Activated CD4-positive, alpha-beta T cell treated with anti-CD3 and anti-CD28 coated beads for 36 hours (primary cell): ENCODE measurements at regions not wholly inside any gene's neighbourhood (a gene's known extent, or its start where the extent isn't known, plus 50 kb on each side); places are given as distances from the start of the nearest gene placed in this dataset.

Experiments
- ATAC-seq: fragments of 200-7000 bp; cut with Tn5 transposase; one replicate; pipeline ENCODE4 v1.10.0; 2021; ENCODE audit warnings: mild to moderate bottlenecking, moderate library complexity
- CTCF ChIA-PET: fragments of 350-600 bp; sonication (Branson Sonifier 250); formaldehyde crosslinking; loops from one replicate; lab custom pipeline; 2021; ENCODE audit warnings: antibody characterized with exemption; lab: Charles Lee
- POLR2A ChIA-PET: fragments of 350-600 bp; sonication (Branson Sonifier 250); formaldehyde crosslinking; loops from one replicate; lab custom pipeline; 2021; ENCODE audit warnings: antibody characterized with exemption, inconsistent platforms; lab: Charles Lee
- DNase-seq: peaks from one replicate; pipeline ENCODE4 v3.0.0-alpha.2; 2020
- H3K27ac Mint-ChIP-seq: one replicate; pipeline ENCODE4 v1.8.0; 2021; ENCODE audit warnings: mixed read lengths
- H3K27me3 Mint-ChIP-seq: one replicate; pipeline ENCODE4 v1.8.0; 2021; ENCODE audit warnings: mixed read lengths
- H3K36me3 Mint-ChIP-seq: one replicate; pipeline ENCODE4 v1.8.0; 2021; ENCODE audit warnings: low read depth, mixed read lengths
- H3K4me1 Mint-ChIP-seq: one replicate; pipeline ENCODE4 v1.8.0; 2021; ENCODE audit warnings: mixed read lengths
- H3K4me3 Mint-ChIP-seq: one replicate; pipeline ENCODE4 v1.8.0; 2021; ENCODE audit warnings: mild to moderate bottlenecking, moderate library complexity, mixed read lengths
- H3K9me3 Mint-ChIP-seq: one replicate; pipeline ENCODE4 v1.8.0; 2021; ENCODE audit warnings: low read depth, mixed read lengths
- intact Hi-C, 2 experiments: fragments of 100-400 bp; cut with DNase I in 1 of 2; cut with micrococcal nuclease in 1 of 2; formaldehyde crosslinking; loops; one replicate each; pipeline versions ENCODE4 v1.14.2 to v1.15.1; 2022 to 2024; cut with DNase I, micrococcal nuclease

DNA sequence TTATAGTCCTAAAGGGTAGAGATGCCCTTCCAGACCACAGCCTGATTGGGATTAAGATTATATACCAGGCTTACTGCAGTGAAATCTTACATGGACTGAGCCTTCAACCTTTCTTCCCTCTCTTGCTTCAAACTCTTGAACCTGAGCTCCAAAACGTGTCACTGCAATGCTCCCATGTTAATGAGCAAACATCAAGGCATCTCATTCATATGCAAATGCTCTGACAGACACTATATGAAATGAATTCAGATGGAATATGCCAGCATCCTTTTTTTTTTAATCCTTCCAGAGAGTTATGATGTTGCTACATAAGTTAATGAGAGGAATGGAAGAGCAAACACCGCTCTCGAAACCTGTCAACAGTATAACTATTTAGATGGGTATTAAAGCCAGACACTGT lies 611.9 kb upstream of the CDH11 start:
- no peak overlapping the region for H3K27ac Mint-ChIP-seq
- H3K4me3 Mint-ChIP-seq = no peak overlapping the region
- H3K27me3 Mint-ChIP-seq = no peaks in the 10 kb centered on the region
- H3K4me1 Mint-ChIP-seq = no peaks in the 10 kb centered on the region
- ATAC-seq = no peak
- H3K9me3 Mint-ChIP-seq = peaks cover 6% of the 10 kb centered on the region
- CTCF ChIA-PET = no interaction called here
- no peaks in the 10 kb centered on the region for H3K36me3 Mint-ChIP-seq
- intact Hi-C loops = no loop called here
- POLR2A ChIA-PET = no interaction called here
- no peak for DNase-seq

DNA sequence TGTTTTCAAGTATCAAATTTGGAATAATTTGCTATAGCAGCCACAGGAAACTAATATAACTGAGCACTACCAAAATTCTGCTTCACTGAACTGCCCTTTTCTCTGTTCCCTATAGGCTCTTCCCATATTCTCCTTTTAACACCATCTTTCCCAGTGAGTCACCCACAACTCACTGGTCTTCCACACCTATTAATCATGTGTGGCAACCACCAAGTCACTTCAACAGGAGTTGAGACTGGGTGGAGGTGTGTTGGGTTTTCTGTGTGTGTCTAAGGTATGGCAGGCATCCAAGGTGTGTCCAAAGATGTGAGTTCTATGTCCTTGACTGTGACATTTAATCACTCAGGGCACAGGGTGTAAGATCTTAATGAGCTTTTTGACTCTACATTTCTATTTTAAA lies 610.0 kb upstream of the CDH11 start:
- H3K36me3 Mint-ChIP-seq = no peaks in the 10 kb centered on the region
- H3K4me3 Mint-ChIP-seq = no peak overlapping the region
- H3K4me1 Mint-ChIP-seq = no peaks in the 10 kb centered on the region

DNA sequence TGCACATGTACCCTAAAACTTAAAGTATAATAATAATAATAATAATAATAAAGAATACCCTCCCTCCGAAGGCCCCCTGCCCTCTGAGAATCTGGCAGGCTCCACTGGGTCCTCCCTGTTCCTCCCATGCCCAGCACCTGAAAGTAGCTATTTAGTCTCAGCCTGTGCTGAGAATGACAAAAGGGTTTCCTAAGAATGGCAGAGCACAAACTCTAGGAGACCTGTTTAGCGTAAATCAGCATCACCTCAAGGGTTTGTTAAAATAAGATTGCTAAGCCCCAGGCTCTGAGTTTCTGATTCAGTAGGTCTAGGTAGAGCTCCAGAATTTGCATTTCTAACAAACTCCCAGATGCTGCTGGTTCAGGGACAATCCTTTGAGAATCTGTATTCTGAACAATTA lies 606.8 kb upstream of the CDH11 start:
- H3K36me3 Mint-ChIP-seq = no peaks in the 10 kb centered on the region
- intact Hi-C loops = no loop called here
- H3K4me1 Mint-ChIP-seq = no peaks in the 10 kb centered on the region
- POLR2A ChIA-PET = no interaction called here
- H3K9me3 Mint-ChIP-seq = peaks cover 4% of the 10 kb centered on the region
- CTCF ChIA-PET = no interaction called here
- DNase-seq (no peak), ATAC-seq (no peak)
- H3K4me3 Mint-ChIP-seq = no peak overlapping the region
- no peaks in the 10 kb centered on the region for H3K27me3 Mint-ChIP-seq
- no peak overlapping the region for H3K27ac Mint-ChIP-seq

More for the DNA sequence above, 610.0 kb upstream of the CDH11 start:
- ChIA-PET POLR2A (no interaction called here), CTCF (no interaction called here)
- DNase-seq = no peak
- Mint-ChIP-seq H3K9me3 (peaks cover 6% of the 10 kb centered on the region), H3K27me3 (no peaks in the 10 kb centered on the region), H3K27ac (no peak overlapping the region)
- no peak for ATAC-seq
- intact Hi-C loops = no loop called here

DNA sequence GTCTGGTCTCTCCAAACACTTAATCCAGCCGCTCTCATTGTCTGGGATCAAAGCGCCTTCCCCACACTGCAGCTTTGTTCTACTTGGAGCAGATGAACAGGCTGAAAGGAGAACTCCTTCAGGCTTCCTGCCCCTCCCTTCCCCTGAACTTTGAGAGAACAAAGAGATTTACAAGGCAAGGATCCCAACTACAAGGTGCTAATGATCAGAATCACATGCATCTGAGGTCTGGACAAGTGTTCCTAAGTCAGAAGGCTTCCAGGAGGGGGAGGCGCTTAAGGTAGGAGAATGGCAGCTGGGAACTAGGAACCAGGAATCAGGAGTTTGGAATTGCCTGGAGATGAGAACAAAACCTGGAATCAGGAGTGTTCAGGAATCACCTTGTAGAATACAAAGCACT lies 606.3 kb upstream of the CDH11 start:
- no peak for ATAC-seq
- H3K27ac Mint-ChIP-seq = no peak overlapping the region
- H3K4me3 Mint-ChIP-seq = no peak overlapping the region
- H3K4me1 Mint-ChIP-seq = no peaks in the 10 kb centered on the region
- no peaks in the 10 kb centered on the region for H3K27me3 Mint-ChIP-seq
- POLR2A ChIA-PET = no interaction called here
- CTCF ChIA-PET = no interaction called here
- intact Hi-C loops = no loop called here
- DNase-seq = no peak
- peaks cover 4% of the 10 kb centered on the region for H3K9me3 Mint-ChIP-seq
- H3K36me3 Mint-ChIP-seq = no peaks in the 10 kb centered on the region

DNA sequence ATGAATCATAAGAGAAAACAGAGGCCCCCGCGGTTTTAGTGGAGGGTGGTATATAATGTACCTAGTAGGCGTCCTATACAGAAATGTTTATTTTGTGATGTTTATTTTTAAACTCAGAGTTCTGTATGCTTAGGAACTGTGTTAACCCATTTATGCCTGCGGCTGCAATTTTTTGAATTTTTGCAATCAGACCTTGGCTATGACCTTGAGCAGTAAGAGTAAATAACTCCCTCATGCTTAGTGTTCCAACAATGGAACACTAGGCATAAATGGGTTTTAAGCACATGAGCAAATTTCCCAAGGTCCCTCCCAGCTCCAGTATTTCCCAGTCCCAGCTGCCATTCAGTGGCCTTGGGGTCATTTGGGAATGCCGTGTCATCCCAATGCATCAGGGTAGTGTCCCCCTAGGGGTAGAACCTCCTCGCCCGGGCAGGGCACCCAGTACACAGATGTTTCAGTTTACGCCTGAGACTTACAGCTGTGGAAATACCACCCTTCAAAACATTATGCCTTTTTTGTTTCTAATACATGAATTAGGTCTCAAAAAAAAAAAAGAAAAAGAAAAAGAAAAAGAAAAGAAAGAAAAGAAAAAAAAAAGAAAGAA lies 605.8 kb upstream of the CDH11 start:
- ATAC-seq (no peak), DNase-seq (no peak)
- Mint-ChIP-seq H3K9me3 (peaks cover 4% of the 10 kb centered on the region), H3K27me3 (no peaks in the 10 kb centered on the region), H3K36me3 (no peaks in the 10 kb centered on the region), H3K4me3 (no peak overlapping the region), H3K27ac (no peak overlapping the region), H3K4me1 (no peaks in the 10 kb centered on the region)
- CTCF ChIA-PET = no interaction called here
- intact Hi-C loops = no loop called here
- POLR2A ChIA-PET = no interaction called here

DNA sequence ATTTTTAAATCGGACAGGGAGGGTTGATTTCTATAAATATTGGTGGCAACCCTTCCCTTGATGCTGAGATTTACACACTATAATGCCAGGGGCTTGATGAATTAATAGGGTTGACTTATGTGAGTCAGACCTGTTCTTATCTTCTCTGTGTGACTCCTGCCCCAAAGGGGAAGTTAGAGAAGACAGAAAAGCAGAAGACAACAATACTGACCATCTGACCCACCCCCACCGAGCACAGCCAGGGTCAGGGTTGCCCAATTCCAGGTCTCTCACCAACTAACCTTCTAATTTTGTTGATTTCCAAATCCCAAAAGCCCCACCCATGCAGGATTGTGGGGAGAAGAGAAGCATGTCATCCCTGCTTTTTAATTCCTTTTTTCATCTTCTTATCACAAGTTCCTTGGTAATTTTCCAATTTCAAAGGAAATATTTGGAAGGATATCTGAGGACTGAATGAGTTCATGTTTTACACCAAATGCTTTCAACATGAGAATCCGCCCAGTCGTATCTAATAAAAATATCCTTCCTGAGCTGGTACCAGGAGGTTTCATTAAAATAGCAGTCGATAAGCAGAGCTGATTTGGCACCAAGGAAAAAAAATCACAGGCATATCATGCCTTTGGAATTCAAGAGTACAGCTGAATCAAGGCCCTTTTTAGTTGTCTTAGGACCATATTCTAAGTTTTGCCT lies 603.4 kb upstream of the CDH11 start:
- POLR2A ChIA-PET = no interaction called here
- Mint-ChIP-seq H3K9me3 (peaks cover 4% of the 10 kb centered on the region), H3K4me1 (no peaks in the 10 kb centered on the region), H3K27ac (no peak overlapping the region), H3K36me3 (no peaks in the 10 kb centered on the region), H3K27me3 (no peaks in the 10 kb centered on the region), H3K4me3 (no peak overlapping the region)
- DNase-seq (no peak), ATAC-seq (no peak)
- intact Hi-C loops = no loop called here
- CTCF ChIA-PET = no interaction called here

DNA sequence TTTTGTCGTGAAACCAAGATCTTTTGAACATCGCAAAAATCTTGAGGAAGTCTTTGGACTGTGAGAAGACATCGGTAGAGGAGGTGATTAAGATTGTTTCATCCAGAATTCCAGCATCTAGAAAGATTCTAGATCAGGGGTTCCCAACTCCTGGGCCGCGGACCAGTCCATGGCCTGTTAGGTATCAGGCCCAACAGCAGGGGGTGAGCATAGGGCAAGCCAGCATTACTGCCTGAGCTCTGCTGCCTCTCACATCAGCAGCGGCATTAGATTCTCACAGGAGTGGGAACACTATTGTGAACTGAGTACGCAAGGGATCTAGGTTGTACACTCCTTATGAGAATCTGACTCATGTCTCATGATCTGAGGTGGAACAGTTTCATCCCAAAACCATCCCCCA lies 600.6 kb upstream of the CDH11 start:
- H3K27me3 Mint-ChIP-seq = no peaks in the 10 kb centered on the region
- no peaks in the 10 kb centered on the region for H3K4me1 Mint-ChIP-seq
- no peaks in the 10 kb centered on the region for H3K36me3 Mint-ChIP-seq
- ATAC-seq (no peak), DNase-seq (no peak)
- H3K4me3 Mint-ChIP-seq = no peak overlapping the region
- H3K27ac Mint-ChIP-seq = no peak overlapping the region
- POLR2A ChIA-PET = no interaction called here
- no peaks in the 10 kb centered on the region for H3K9me3 Mint-ChIP-seq
- CTCF ChIA-PET = no interaction called here
- intact Hi-C loops = no loop called here

DNA sequence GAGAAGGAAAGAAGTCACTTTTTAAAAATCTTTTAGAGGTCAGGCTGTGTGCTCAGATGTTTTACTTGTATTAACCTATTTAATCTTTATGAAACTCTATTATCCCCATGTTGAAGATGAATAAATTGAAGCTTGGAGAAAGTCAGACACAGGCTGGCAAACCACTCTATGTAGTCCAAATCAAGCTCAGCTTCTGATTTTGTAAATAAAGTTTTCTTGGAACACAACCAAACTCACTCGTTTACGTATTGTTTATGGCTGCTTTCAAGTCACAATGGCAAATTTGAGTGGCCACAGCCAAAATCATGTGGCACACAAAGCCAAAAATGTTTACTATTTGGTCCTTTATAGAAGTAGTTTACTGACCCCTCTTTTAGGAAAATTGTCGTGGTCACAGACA lies 596.0 kb upstream of the CDH11 start:
- no peak overlapping the region for H3K4me3 Mint-ChIP-seq

DNA sequence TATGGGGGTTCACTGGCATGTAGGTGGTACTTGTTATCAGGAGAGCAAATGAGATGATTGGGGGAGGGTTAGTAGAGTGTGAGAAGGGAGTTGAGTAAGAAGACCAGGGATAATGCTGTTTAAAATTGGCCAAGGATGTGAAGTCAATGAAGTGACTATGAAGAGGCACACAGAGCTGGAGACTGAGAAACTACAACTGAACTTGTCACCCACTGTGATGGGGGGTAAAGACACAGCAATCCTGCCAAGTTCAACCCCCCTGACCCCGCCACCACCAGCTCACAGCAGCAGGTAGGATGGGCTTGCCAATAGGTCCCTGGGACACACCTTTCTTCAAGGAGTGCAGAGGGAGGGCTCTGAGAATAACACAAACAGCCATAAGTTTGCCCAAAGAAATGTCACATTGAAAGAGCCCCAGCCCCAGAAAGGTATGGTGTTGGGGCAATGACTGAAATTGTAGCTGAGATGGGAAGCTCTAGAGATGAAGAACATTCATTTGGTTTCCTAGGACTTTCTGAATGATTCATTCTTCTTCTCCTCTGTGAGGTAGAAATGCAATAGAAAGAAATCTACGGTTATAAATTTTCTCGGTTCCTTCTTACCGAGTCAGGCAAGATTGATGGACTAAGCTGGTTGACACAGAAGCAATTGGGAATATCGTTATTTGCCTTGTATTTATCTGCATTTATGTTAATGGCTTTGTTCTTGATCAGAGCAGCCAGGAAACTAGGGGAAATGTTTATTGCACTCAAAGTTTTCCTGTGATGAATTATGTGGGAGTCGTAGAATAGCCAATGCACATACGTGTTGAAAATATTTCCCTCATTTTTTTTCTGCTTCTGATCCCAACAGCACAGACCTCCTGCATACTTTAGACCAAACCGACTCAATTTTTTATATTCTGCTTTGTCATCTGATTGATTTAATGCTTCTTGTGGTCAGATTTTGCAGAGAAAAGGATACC lies 595.2 kb upstream of the CDH11 start:
- POLR2A ChIA-PET = no interaction called here
- H3K36me3 Mint-ChIP-seq = no peaks in the 10 kb centered on the region
- no peak overlapping the region for H3K4me3 Mint-ChIP-seq
- no peaks in the 10 kb centered on the region for H3K27me3 Mint-ChIP-seq
- no peaks in the 10 kb centered on the region for H3K4me1 Mint-ChIP-seq
- no peak for DNase-seq
- no peaks in the 10 kb centered on the region for H3K9me3 Mint-ChIP-seq
- CTCF ChIA-PET = no interaction called here
- intact Hi-C loops = no loop called here
- no peak overlapping the region for H3K27ac Mint-ChIP-seq
- ATAC-seq = no peak

More for the DNA sequence above, 596.0 kb upstream of the CDH11 start:
- ATAC-seq = no peak
- POLR2A ChIA-PET = no interaction called here
- Mint-ChIP-seq H3K9me3 (no peaks in the 10 kb centered on the region), H3K4me1 (no peaks in the 10 kb centered on the region), H3K36me3 (no peaks in the 10 kb centered on the region), H3K27ac (no peak overlapping the region), H3K27me3 (no peaks in the 10 kb centered on the region)
- DNase-seq = no peak
- CTCF ChIA-PET = no interaction called here
- intact Hi-C loops = no loop called here

DNA sequence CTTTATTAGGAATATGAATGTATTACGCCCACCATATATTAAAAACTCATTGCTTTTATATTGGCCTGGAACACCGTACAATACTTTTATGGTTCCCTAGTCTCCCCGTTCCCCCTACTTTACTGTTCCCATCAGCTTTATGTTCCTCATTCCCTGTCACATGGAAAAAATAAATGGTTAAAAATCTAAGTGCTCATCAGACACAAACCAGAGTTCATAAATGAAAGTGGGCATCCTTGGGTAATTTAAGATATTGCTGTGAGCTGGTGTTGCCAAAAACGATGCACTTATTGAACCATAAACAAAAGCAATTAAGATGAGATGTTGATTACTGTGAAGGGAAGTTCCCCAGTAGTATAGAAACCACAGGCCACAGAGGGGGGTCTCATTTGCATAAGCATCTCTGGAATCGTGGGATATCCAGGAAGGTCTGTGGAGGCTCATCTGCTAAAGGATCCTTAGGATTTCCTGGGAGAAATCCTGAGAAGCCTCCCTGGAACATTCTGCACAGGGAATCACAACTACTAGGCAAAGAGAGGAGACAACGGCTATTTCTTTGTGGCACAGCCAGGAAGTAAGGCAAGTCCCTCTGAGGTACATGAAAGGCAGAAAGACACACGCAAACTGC lies 591.4 kb upstream of the CDH11 start:
- H3K27me3 Mint-ChIP-seq = no peaks in the 10 kb centered on the region
- intact Hi-C loops = no loop called here
- ChIA-PET POLR2A (no interaction called here), CTCF (interaction anchor here (0.6 kb wide), 1 partner anchor 76 kb away, joined by 3 read pairs; no protein-coding TSS in a partner anchor)
- H3K36me3 Mint-ChIP-seq = no peaks in the 10 kb centered on the region
- DNase-seq = no peak
- no peaks in the 10 kb centered on the region for H3K4me1 Mint-ChIP-seq
- H3K4me3 Mint-ChIP-seq = no peak overlapping the region
- no peaks in the 10 kb centered on the region for H3K9me3 Mint-ChIP-seq
- no peak for ATAC-seq
- no peak overlapping the region for H3K27ac Mint-ChIP-seq

DNA sequence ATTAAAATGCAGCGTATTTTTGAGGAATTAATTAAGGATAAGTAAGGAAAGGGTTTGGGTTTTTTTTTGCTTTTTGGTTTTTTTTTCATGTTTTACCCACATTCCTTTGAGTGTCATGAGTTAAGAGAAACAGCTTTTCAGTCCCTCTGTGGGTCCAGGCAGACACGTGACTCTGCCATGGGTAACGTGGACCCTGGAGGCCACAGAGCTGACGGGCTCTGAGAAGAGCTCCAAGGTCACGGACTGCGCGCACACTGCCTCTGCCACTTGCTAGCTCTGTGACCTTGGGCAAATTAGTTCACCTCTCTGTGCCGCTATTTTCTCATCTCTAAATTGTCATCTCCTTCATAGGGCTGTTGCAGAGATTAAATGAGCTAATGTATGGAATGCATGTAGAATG lies 588.2 kb upstream of the CDH11 start:
- Mint-ChIP-seq H3K4me1 (no peaks in the 10 kb centered on the region), H3K27me3 (peaks cover 2% of the 10 kb centered on the region), H3K4me3 (no peak overlapping the region), H3K36me3 (no peaks in the 10 kb centered on the region), H3K27ac (no peak overlapping the region), H3K9me3 (peaks cover 2% of the 10 kb centered on the region)
- ChIA-PET CTCF (no interaction called here), POLR2A (no interaction called here)
- DNase-seq (no peak), ATAC-seq (no peak)
- intact Hi-C loops = no loop called here
